Activated naive CD8-positive, alpha-beta T cell treated with anti-CD3 and anti-CD28 coated beads for 36 hours (primary cell): ENCODE measurements at regions not wholly inside any gene's neighbourhood (a gene's known extent, or its start where the extent isn't known, plus 50 kb on each side); places are given as distances from the start of the nearest gene placed in this dataset.
"Not testable (repeated sequence)": the region's sequence is repeated elsewhere in the genome, so short reads cannot be mapped to it uniquely, and the experiment has no call there.

Experiments used
- DNase-seq: peaks from one replicate; pipeline ENCODE4 v3.0.0; 2021
- H3K27ac Mint-ChIP-seq: one replicate; pipeline ENCODE4 v1.8.0; 2022; ENCODE audit warnings: mild to moderate bottlenecking, moderate library complexity, mixed read lengths
- H3K27me3 Mint-ChIP-seq: one replicate; pipeline ENCODE4 v1.8.0; 2022; ENCODE audit warnings: mild to moderate bottlenecking, mixed read lengths
- H3K36me3 Mint-ChIP-seq: one replicate; pipeline ENCODE4 v1.8.0; 2021; ENCODE audit warnings: mild to moderate bottlenecking, mixed read lengths
- H3K4me1 Mint-ChIP-seq: one replicate; pipeline ENCODE4 v1.8.0; 2021; ENCODE audit warnings: mixed read lengths
- H3K4me3 Mint-ChIP-seq: one replicate; pipeline ENCODE4 v1.8.0; 2022; ENCODE audit warnings: mild to moderate bottlenecking, moderate library complexity, mixed read lengths
- H3K9me3 Mint-ChIP-seq: one replicate; pipeline ENCODE4 v1.8.0; 2022; ENCODE audit warnings: mixed read lengths

GRCh38 chr16:10321407-10322387 is 64.2 kb upstream of the ATF7IP2 start:
- no peaks in the 10 kb centered on the region for H3K27me3 Mint-ChIP-seq
- peaks cover 6% of the 10 kb centered on the region for H3K36me3 Mint-ChIP-seq
- H3K27ac Mint-ChIP-seq = no peak overlapping the region
- H3K9me3 Mint-ChIP-seq = peaks cover 15% of the 10 kb centered on the region
- H3K4me3 Mint-ChIP-seq = no peak overlapping the region
- no peak for DNase-seq
- H3K4me1 Mint-ChIP-seq = peaks cover 2% of the 10 kb centered on the region

DNA sequence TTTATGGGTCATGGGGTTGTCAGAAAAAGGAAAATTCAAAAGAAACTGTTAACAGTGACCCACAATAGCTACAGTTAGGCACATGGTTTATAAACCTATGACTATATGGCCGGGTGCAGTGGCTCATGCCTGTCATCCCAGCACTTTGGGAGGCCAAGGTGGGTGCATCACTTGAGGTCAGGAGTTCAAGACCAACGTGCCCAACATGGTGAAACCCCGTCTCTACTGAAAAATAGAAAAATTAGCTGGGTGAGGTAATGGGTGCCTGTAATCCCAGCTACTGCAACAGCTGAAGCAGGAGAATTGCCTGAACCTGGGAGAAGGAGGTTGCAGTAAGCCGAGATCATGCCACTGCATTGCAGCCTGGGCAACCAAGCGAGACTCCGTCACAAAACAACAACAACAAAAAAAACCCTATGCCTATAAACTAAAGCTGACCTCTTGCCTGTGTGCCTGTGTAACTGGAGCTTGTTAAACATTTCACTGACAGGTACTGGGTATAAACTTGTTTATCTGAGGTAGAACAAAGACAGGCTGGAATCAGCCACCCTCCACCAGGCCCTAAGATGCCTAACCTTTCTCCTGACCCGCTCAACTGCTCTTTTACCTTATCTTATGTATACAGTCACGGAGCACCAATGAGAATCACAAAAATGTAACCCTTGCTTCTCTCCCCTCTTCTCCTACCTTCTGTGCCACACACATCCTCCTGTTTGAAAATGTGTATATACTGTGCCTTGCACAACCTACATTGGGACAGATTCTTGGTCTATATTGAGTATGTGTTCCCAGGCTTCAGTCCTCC is 62.9 kb upstream of the ATF7IP2 start:
- DNase-seq = no peak
- Mint-ChIP-seq H3K4me1 (peaks cover 2% of the 10 kb centered on the region), H3K27me3 (no peaks in the 10 kb centered on the region), H3K4me3 (no peak overlapping the region), H3K9me3 (peaks cover 19% of the 10 kb centered on the region), H3K27ac (no peak overlapping the region), H3K36me3 (peaks cover 10% of the 10 kb centered on the region)

DNA sequence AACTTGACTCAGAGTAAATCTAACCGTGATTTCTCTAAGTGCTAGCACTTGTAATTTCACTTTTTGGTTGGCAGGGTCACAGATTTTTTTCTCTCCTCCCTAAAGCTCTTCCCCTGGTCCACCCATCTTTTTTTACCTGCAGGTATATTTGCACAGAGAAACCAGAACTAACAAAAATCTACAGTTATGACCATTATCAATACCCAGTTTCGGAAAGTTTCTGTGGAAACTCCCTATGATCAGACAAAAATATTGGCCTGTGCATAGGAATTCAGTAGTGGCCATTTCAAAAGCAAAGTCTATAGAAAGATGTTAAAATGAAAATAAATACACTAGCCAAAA is 62.4 kb upstream of the ATF7IP2 start:
- Mint-ChIP-seq H3K36me3 (peaks cover 13% of the 10 kb centered on the region), H3K4me3 (no peak overlapping the region)

GRCh38 chr16:10324210-10324609 is 61.7 kb upstream of the ATF7IP2 start:
- peaks cover 2% of the 10 kb centered on the region for H3K4me1 Mint-ChIP-seq
- H3K4me3 Mint-ChIP-seq = no peak overlapping the region

More for the DNA sequence above, 62.4 kb upstream of the ATF7IP2 start:
- peaks cover 21% of the 10 kb centered on the region for H3K9me3 Mint-ChIP-seq
- no peaks in the 10 kb centered on the region for H3K27me3 Mint-ChIP-seq
- H3K4me1 Mint-ChIP-seq = peaks cover 2% of the 10 kb centered on the region
- H3K27ac Mint-ChIP-seq = no peak overlapping the region
- DNase-seq = no peak

DNA sequence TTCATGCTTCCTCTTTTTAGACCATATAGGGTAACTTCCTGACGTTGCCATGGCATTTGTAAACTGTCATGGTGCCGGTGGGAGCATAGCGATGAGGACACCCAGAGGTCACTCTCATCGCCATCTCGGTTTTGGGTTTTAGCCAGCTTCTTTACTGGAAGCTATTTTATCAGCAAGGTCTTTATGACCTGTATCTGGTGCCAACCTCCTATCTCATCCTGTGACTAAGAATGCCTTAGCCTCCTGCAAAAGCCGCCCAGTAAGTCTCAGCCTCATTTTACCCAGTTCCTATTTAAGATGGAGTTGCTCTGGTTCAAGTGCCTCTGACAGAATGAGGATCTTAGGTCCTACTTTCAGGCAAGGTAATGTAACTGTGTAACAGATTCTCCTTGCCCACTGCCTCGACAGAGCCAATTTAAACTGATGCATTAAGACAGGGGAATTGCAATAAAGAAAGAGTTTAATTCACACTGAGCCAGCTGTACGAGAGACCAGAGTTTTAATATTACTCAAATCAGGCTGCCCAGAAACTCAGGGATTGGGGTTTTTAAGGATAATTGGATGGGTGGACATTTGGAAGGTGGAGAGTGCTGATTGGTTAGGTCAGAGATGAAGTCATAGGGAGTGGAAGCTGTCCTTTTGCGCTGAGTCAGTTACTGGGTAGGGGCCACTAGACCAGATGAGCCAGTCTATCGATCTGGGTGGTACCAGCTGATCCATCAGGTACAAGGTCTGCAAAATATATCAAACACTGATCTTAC is 59.9 kb upstream of the ATF7IP2 start:
- no peak overlapping the region for H3K4me3 Mint-ChIP-seq
- peaks cover 13% of the 10 kb centered on the region for H3K4me1 Mint-ChIP-seq
- H3K9me3 Mint-ChIP-seq = peaks cover 21% of the 10 kb centered on the region
- H3K36me3 Mint-ChIP-seq = peaks cover 16% of the 10 kb centered on the region
- DNase-seq = no peak
- H3K27ac Mint-ChIP-seq = no peak overlapping the region
- H3K27me3 Mint-ChIP-seq = no peaks in the 10 kb centered on the region

More at GRCh38 chr16:10324210-10324609, 61.7 kb upstream of the ATF7IP2 start:
- no peaks in the 10 kb centered on the region for H3K27me3 Mint-ChIP-seq
- no peak for DNase-seq
- H3K36me3 Mint-ChIP-seq = peaks cover 13% of the 10 kb centered on the region
- H3K27ac Mint-ChIP-seq = no peak overlapping the region
- H3K9me3 Mint-ChIP-seq = peaks cover 21% of the 10 kb centered on the region

- no peaks in the 10 kb centered on the region for H3K27me3 Mint-ChIP-seq
- H3K4me3 Mint-ChIP-seq = no peak overlapping the region
- no peak overlapping the region for H3K27ac Mint-ChIP-seq
- peaks cover 16% of the 10 kb centered on the region for H3K36me3 Mint-ChIP-seq
- no peak for DNase-seq
- H3K4me1 Mint-ChIP-seq = peaks cover 14% of the 10 kb centered on the region
- peaks cover 21% of the 10 kb centered on the region for H3K9me3 Mint-ChIP-seq
Observed at GRCh38 chr16:10326647-10327046, 59.2 kb upstream of the ATF7IP2 start.

DNA sequence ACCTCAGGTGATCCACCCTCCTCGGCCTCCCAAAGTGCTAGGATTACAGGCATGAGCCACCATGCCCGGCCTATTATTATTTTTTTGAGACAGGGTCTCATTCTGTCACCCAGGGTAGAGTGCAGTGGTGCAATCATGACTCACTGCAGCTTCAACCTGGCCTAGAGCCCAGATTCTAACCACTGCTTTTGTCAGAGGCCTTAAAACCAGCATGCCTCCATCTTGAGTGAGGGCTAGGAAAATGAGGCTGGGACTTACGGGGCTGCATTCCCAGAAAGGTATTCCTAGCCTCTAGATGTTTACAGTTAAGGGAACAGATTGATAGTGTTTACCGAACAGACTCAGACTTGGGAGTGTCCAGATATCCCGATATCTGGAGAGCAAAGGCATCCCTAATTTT is 57.6 kb upstream of the ATF7IP2 start:
- peaks cover 24% of the 10 kb centered on the region for H3K9me3 Mint-ChIP-seq
- not testable (repeated sequence) for H3K4me3 Mint-ChIP-seq, H3K27ac Mint-ChIP-seq, DNase-seq, H3K27me3 Mint-ChIP-seq
- H3K36me3 Mint-ChIP-seq = peaks cover 21% of the 10 kb centered on the region
- H3K4me1 Mint-ChIP-seq = peaks cover 21% of the 10 kb centered on the region

DNA sequence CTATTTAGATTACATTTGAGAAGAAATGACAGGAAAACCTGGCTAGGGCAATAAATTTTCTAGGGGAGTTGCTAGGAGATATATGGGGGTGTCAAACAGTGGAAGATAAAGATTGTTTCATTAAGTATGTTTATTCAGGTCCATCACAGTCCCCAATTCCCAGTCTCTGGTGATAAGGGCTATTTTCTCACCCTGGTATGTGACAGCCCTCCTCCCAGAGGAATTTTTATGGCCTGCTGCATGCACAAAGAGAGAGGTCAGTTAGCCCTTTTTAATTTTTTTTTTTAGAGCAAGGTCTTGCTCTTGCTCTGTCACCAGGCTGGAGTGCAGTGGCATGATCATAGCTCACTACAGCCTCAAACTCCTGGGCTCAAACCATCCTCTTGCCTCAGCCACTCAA is 53.6 kb upstream of the ATF7IP2 start:
- H3K27me3 Mint-ChIP-seq = no peaks in the 10 kb centered on the region
- H3K36me3 Mint-ChIP-seq = peaks cover 16% of the 10 kb centered on the region
- H3K4me3 Mint-ChIP-seq = no peak overlapping the region
- H3K27ac Mint-ChIP-seq = no peak overlapping the region
- peaks cover 31% of the 10 kb centered on the region for H3K4me1 Mint-ChIP-seq
- DNase-seq = no peak
- H3K9me3 Mint-ChIP-seq = peaks cover 9% of the 10 kb centered on the region

GRCh38 chr16:10332775-10333174 is 53.1 kb upstream of the ATF7IP2 start:
- Mint-ChIP-seq H3K27me3 (no peaks in the 10 kb centered on the region), H3K9me3 (peaks cover 5% of the 10 kb centered on the region), H3K27ac (no peak overlapping the region), H3K4me1 (peaks cover 31% of the 10 kb centered on the region), H3K36me3 (peaks cover 12% of the 10 kb centered on the region), H3K4me3 (no peak overlapping the region)
- DNase-seq = no peak

DNA sequence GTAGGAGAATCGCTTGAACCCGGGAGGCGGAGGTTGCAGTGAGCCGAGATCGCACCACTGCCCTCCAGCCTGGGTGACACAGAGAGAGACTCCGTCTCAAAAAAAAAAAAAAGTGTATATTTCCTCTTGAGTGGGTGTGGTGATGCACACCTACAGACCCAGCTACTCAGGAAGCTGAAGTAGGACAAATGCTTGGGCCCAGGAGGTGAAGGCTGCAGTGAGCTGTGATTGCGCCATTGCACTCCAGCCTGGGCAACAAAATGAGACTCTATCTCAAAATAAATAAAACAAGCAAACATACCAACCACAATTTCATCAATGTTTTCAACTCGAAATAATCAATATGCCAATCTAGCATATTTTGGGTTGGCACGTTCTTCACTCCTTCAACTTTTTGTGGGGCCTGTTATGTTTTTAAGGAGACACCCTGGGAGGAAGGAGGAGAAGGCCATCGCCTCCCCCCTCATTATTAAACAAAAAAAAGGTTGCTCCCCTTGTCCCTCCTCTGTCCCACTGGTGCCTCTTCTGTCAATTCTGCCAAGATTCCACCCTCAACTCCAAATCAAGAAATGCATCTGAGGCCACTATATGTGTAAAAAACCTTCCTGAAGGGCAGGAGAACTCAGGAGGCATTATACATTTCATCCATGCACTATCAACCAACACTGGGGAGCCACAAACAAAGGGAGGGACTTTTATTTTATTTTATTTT is 52.4 kb upstream of the ATF7IP2 start:
- no peak for DNase-seq
- peaks cover 11% of the 10 kb centered on the region for H3K36me3 Mint-ChIP-seq
- H3K4me1 Mint-ChIP-seq = peaks cover 31% of the 10 kb centered on the region
- no peak overlapping the region for H3K27ac Mint-ChIP-seq
- H3K4me3 Mint-ChIP-seq = no peak overlapping the region
- peaks cover 4% of the 10 kb centered on the region for H3K9me3 Mint-ChIP-seq
- H3K27me3 Mint-ChIP-seq = no peaks in the 10 kb centered on the region

- Mint-ChIP-seq H3K4me1 (peaks cover 22% of the 10 kb centered on the region), H3K36me3 (peaks cover 18% of the 10 kb centered on the region), H3K27ac (no peak overlapping the region), H3K9me3 (peaks cover 12% of the 10 kb centered on the region), H3K27me3 (no peaks in the 10 kb centered on the region), H3K4me3 (no peak overlapping the region)
- DNase-seq = no peak
Observed at GRCh38 chr16:10335681-10336080, 50.2 kb upstream of the ATF7IP2 start.
